HepG2 (cell line): ENCODE measurements at regions not wholly inside any gene's neighbourhood (a gene's known extent, or its start where the extent isn't known, plus 50 kb on each side); places are given as distances from the start of the nearest gene placed in this dataset.

Experiments used
- ETV5 ChIP-seq: IDR thresholded peaks from 2 replicates; pipeline ENCODE4 v1.6.1; 2018; ENCODE audit warnings: missing biosample characterization, missing genetic modification reagents, inconsistent platforms, borderline replicate concordance
- FOXA1 ChIP-seq, 2 experiments: fragments of 450-650 bp in 1 of 2; sonication (generic) in 1 of 2; formaldehyde crosslinking in 1 of 2; IDR thresholded peaks; 2 replicates each; pipeline versions ENCODE4 v1.4.0 to v1.6.1; 2016 to 2020; ENCODE audit warnings: missing genetic modification reagents in 1 of 2
- LCORL ChIP-seq, 2 experiments: fragments of 450-650 bp in 1 of 2; sonication (generic) in 1 of 2; formaldehyde crosslinking in 1 of 2; IDR thresholded peaks; 2 replicates each; pipeline versions ENCODE4 v1.5.0 to v1.6.1; 2017 to 2020; ENCODE audit warnings: antibody characterized with exemption in 1 of 2, missing genetic modification reagents in 1 of 2
- RELA ChIP-seq: sonication (generic); formaldehyde crosslinking; IDR thresholded peaks from 2 replicates; pipeline ENCODE4 v1.4.0; 2020; ENCODE audit warnings: missing genetic modification reagents
- SAFB2 ChIP-seq: sonication (generic); formaldehyde crosslinking; IDR thresholded peaks from 2 replicates; pipeline ENCODE4 v1.5.1; 2020; ENCODE audit warnings: missing genetic modification reagents, low read depth, mild to moderate bottlenecking, borderline replicate concordance
- SALL1 ChIP-seq: sonication (generic); formaldehyde crosslinking; IDR thresholded peaks from 2 replicates; pipeline ENCODE4 v1.8.0; 2022; ENCODE audit warnings: mild to moderate bottlenecking, missing genetic modification reagents
- TOE1 ChIP-seq: sonication (generic); formaldehyde crosslinking; IDR thresholded peaks from 2 replicates; pipeline ENCODE4 v1.4.0; 2020; ENCODE audit warnings: mild to moderate bottlenecking, missing genetic modification reagents
- ZNF274 ChIP-seq: sonication (generic); formaldehyde crosslinking; IDR thresholded peaks from 2 replicates; pipeline ENCODE4 v1.5.1; 2020; ENCODE audit warnings: mild to moderate bottlenecking, missing genetic modification reagents
- TF ChIP-seq, protein P1 (sequence below): fragments of 450-650 bp; IDR thresholded peaks from 2 replicates; pipeline ENCODE4 v1.6.1; 2017; ENCODE audit warnings: mild to moderate bottlenecking
- TF ChIP-seq, protein P2 (sequence below): sonication (generic); formaldehyde crosslinking; IDR thresholded peaks from 2 replicates; pipeline ENCODE4 v1.4.0; 2020; ENCODE audit warnings: missing genetic modification reagents, borderline replicate concordance
- TF ChIP-seq, protein P3 (sequence below): sonication (generic); formaldehyde crosslinking; IDR thresholded peaks from 2 replicates; pipeline ENCODE4 v1.4.0; 2020; ENCODE audit warnings: mild to moderate bottlenecking, missing genetic modification reagents
- TF ChIP-seq, protein P4 (sequence below): sonication (generic); formaldehyde crosslinking; IDR thresholded peaks from 2 replicates; pipeline ENCODE4 v1.5.0; 2020; ENCODE audit warnings: missing genetic modification reagents

- TF ChIP-seq, protein P1, sequence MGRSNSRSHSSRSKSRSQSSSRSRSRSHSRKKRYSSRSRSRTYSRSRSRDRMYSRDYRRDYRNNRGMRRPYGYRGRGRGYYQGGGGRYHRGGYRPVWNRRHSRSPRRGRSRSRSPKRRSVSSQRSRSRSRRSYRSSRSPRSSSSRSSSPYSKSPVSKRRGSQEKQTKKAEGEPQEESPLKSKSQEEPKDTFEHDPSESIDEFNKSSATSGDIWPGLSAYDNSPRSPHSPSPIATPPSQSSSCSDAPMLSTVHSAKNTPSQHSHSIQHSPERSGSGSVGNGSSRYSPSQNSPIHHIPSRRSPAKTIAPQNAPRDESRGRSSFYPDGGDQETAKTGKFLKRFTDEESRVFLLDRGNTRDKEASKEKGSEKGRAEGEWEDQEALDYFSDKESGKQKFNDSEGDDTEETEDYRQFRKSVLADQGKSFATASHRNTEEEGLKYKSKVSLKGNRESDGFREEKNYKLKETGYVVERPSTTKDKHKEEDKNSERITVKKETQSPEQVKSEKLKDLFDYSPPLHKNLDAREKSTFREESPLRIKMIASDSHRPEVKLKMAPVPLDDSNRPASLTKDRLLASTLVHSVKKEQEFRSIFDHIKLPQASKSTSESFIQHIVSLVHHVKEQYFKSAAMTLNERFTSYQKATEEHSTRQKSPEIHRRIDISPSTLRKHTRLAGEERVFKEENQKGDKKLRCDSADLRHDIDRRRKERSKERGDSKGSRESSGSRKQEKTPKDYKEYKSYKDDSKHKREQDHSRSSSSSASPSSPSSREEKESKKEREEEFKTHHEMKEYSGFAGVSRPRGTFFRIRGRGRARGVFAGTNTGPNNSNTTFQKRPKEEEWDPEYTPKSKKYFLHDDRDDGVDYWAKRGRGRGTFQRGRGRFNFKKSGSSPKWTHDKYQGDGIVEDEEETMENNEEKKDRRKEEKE = no peak
- TF ChIP-seq, protein P2, sequence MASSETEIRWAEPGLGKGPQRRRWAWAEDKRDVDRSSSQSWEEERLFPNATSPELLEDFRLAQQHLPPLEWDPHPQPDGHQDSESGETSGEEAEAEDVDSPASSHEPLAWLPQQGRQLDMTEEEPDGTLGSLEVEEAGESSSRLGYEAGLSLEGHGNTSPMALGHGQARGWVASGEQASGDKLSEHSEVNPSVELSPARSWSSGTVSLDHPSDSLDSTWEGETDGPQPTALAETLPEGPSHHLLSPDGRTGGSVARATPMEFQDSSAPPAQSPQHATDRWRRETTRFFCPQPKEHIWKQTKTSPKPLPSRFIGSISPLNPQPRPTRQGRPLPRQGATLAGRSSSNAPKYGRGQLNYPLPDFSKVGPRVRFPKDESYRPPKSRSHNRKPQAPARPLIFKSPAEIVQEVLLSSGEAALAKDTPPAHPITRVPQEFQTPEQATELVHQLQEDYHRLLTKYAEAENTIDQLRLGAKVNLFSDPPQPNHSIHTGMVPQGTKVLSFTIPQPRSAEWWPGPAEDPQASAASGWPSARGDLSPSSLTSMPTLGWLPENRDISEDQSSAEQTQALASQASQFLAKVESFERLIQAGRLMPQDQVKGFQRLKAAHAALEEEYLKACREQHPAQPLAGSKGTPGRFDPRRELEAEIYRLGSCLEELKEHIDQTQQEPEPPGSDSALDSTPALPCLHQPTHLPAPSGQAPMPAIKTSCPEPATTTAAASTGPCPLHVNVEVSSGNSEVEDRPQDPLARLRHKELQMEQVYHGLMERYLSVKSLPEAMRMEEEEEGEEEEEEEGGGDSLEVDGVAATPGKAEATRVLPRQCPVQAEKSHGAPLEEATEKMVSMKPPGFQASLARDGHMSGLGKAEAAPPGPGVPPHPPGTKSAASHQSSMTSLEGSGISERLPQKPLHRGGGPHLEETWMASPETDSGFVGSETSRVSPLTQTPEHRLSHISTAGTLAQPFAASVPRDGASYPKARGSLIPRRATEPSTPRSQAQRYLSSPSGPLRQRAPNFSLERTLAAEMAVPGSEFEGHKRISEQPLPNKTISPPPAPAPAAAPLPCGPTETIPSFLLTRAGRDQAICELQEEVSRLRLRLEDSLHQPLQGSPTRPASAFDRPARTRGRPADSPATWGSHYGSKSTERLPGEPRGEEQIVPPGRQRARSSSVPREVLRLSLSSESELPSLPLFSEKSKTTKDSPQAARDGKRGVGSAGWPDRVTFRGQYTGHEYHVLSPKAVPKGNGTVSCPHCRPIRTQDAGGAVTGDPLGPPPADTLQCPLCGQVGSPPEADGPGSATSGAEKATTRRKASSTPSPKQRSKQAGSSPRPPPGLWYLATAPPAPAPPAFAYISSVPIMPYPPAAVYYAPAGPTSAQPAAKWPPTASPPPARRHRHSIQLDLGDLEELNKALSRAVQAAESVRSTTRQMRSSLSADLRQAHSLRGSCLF = no peak
- TF ChIP-seq, protein P3, sequence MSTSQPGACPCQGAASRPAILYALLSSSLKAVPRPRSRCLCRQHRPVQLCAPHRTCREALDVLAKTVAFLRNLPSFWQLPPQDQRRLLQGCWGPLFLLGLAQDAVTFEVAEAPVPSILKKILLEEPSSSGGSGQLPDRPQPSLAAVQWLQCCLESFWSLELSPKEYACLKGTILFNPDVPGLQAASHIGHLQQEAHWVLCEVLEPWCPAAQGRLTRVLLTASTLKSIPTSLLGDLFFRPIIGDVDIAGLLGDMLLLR = no peak
- no peak for TF ChIP-seq LCORL (IDR thresholded peaks at IDR 0.05)
- no peak for TF ChIP-seq LCORL (CRISPR knock-in tag; IDR thresholded peaks at IDR 0.05)
- TF ChIP-seq SAFB2 = no peak
- TF ChIP-seq, protein P4, sequence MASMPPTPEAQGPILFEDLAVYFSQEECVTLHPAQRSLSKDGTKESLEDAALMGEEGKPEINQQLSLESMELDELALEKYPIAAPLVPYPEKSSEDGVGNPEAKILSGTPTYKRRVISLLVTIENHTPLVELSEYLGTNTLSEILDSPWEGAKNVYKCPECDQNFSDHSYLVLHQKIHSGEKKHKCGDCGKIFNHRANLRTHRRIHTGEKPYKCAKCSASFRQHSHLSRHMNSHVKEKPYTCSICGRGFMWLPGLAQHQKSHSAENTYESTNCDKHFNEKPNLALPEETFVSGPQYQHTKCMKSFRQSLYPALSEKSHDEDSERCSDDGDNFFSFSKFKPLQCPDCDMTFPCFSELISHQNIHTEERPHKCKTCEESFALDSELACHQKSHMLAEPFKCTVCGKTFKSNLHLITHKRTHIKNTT (CRISPR knock-in tag) = no peak
- no peak for TF ChIP-seq ZNF274 (CRISPR knock-in tag)
- no peak for TF ChIP-seq TOE1 (CRISPR knock-in tag)
- no peak for TF ChIP-seq FOXA1 (IDR thresholded peaks at IDR 0.05)
- no peak for TF ChIP-seq FOXA1 (CRISPR knock-in tag; IDR thresholded peaks at IDR 0.05)
- TF ChIP-seq ETV5 (CRISPR knock-in tag) = no peak
- no peak for TF ChIP-seq RELA (CRISPR knock-in tag)
- no peak for TF ChIP-seq SALL1 (CRISPR knock-in tag)
These were observed 302.3 kb upstream of the PPARGC1A start (continued) for GRCh38 chr4:24192018-24192641.
